Gastrocnemius medialis (tissue), 4 donors: ENCODE measurements at regions not wholly inside any gene's neighbourhood (a gene's known extent, or its start where the extent isn't known, plus 50 kb on each side); places are given as distances from the start of the nearest gene placed in this dataset.

ENCODE experiments used
- ATAC-seq, 2 donors: fragments of 150-250 bp; one replicate each; pipeline ENCODE4 v1.9.1; 2016
- DNase-seq, 2 donors: peaks; one replicate each; pipeline ENCODE4 v3.0.0-alpha.2; 2019
- H3K27ac ChIP-seq, 4 donors: fragments of 200-600 bp; sonication (generic); 1 replicate in 1 of 4; 2 replicates in 3 of 4; pipeline ENCODE4 v1.5.1; 2016 to 2018; ENCODE audit warnings: mild to moderate bottlenecking in 2 of 4, moderate library complexity in 1 of 4
- H3K27me3 ChIP-seq, 3 donors: fragments of 200-600 bp; sonication (generic) in 2 of 3; 1 replicate in 1 of 3; 2 replicates in 2 of 3; pipeline versions ENCODE4 v1.5.1 to v1.6.0; 2016 to 2019; ENCODE audit warnings: mild to moderate bottlenecking in 1 of 3, moderate library complexity in 1 of 3
- H3K36me3 ChIP-seq, 2 donors: fragments of 200-600 bp; sonication (generic) in 1 of 2; one replicate each; pipeline ENCODE4 v1.5.1; 2017 to 2018
- H3K4me1 ChIP-seq, 2 donors: fragments of 200-600 bp; sonication (generic) in 1 of 2; one replicate each; pipeline ENCODE4 v1.5.1; 2016 to 2017; ENCODE audit warnings: mild to moderate bottlenecking in 2 of 2
- H3K4me3 ChIP-seq, 4 donors: fragments of 200-600 bp; sonication (generic) in 3 of 4; 1 replicate in 1 of 4; 2 replicates in 3 of 4; pipeline ENCODE4 v1.5.1; 2016 to 2019; ENCODE audit warnings: mild to moderate bottlenecking in 2 of 4
- H3K9me3 ChIP-seq, 3 donors: fragments of 200-600 bp; sonication (generic) in 2 of 3; 1 replicate in 1 of 3; 2 replicates in 2 of 3; pipeline ENCODE4 v1.5.1; 2016 to 2019
- CTCF ChIP-seq, 5 experiments: fragments of 450-650 bp in 3 of 5; fragments of 200-600 bp in 2 of 5; sonication (generic) in 2 of 5; IDR thresholded peaks in 4 of 5; conservative IDR thresholded peaks in 1 of 5; 1 replicate in 4 of 5; 2 replicates in 1 of 5; pipeline ENCODE4 v1.5.1; 2016 to 2019; ENCODE audit warnings: antibody characterized with exemption in 5 of 5, mild to moderate bottlenecking in 3 of 5, moderate library complexity in 3 of 5
- POLR2A ChIP-seq, 2 donors: fragments of 450-650 bp; IDR thresholded peaks; one replicate each; pipeline ENCODE4 v1.6.1; 2017; ENCODE audit warnings: antibody characterized with exemption in 2 of 2, mild to moderate bottlenecking in 2 of 2, moderate library complexity in 2 of 2
- in situ Hi-C, 4 donors: fragments of 200-750 bp; cut with MboI; loops; one replicate each; pipeline versions ENCODE4 v1.15.0 to v1.8.0; 2017; ENCODE audit warnings: low sequenced_read_pairs in 4 of 4
- intact Hi-C: fragments of 100-400 bp; cut with DNase I; formaldehyde crosslinking; loops from one replicate; pipeline ENCODE4 v1.15.1; 2023; ENCODE audit warnings: low total_unique reads

GRCh38 chr12:66934302-66935062 lies 255.6 kb upstream of the GRIP1 start:
- Histone ChIP-seq H3K27me3 (no peaks in the 10 kb centered on the region), H3K9me3 (no peaks in the 10 kb centered on the region), H3K27ac (no peak overlapping the region), H3K36me3 (no peaks in the 10 kb centered on the region), H3K4me3 (no peak overlapping the region), H3K4me1 (no peaks in the 10 kb centered on the region)
- in situ Hi-C loops, result no loop called here
- intact Hi-C loops, result no loop called here
- no peak for ATAC-seq
- no peak for DNase-seq
- TF ChIP-seq CTCF (IDR thresholded peaks at IDR 0.05 in 4 of 5, conservative IDR thresholded peaks at IDR 0.05 in 1 of 5) (no peak), POLR2A (IDR thresholded peaks at IDR 0.05) (no peak)

DNA sequence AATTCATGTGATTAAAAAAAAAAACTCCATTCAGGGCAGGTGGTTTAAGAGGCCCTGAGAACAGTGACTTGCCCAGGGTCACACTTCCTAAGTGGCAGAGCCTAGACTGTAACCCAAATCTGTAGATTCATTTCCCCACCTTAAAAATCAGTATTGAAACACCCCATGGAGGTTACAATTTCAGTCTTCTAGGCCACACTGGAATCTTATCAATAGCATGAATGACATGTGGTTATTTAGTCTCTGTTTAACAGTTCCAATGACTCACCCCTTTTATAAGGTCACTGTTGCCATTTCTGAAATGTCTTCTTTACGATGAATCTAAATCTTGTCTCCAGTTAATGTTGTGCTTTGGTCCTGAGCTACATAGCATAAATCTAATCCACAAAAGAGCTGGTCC lies 262.3 kb upstream of the GRIP1 start:
- Histone ChIP-seq H3K4me1 (no peaks in the 10 kb centered on the region), H3K4me3 (no peak overlapping the region), H3K27ac (no peak overlapping the region), H3K36me3 (no peaks in the 10 kb centered on the region), H3K27me3 (no peaks in the 10 kb centered on the region), H3K9me3 (no peaks in the 10 kb centered on the region)
- intact Hi-C loops, result no loop called here
- in situ Hi-C loops, result no loop called here
- DNase-seq, result no peak
- no peak for ATAC-seq
- TF ChIP-seq CTCF (IDR thresholded peaks at IDR 0.05 in 4 of 5, conservative IDR thresholded peaks at IDR 0.05 in 1 of 5) (no peak), POLR2A (IDR thresholded peaks at IDR 0.05) (no peak)

- H3K9me3 ChIP-seq, result no peaks in the 10 kb centered on the region
- H3K27ac ChIP-seq, result no peak overlapping the region
- no peaks in the 10 kb centered on the region for H3K36me3 ChIP-seq
- no peak overlapping the region for H3K4me3 ChIP-seq
- no peaks in the 10 kb centered on the region for H3K27me3 ChIP-seq
- no peak for DNase-seq
- H3K4me1 ChIP-seq, result no peaks in the 10 kb centered on the region
- intact Hi-C loops (no loop called here), in situ Hi-C loops (no loop called here)
- TF ChIP-seq POLR2A (IDR thresholded peaks at IDR 0.05), result no peak
- no peak for TF ChIP-seq CTCF (IDR thresholded peaks at IDR 0.05 in 4 of 5, conservative IDR thresholded peaks at IDR 0.05 in 1 of 5)
- ATAC-seq, result no peak
Measured at GRCh38 chr12:66942741-66943465, 264.0 kb upstream of the GRIP1 start.

- Histone ChIP-seq H3K4me1 (no peaks in the 10 kb centered on the region), H3K4me3 (no peak overlapping the region), H3K36me3 (no peaks in the 10 kb centered on the region), H3K9me3 (no peaks in the 10 kb centered on the region), H3K27me3 (no peaks in the 10 kb centered on the region), H3K27ac (no peak overlapping the region)
- ATAC-seq, result no peak
- in situ Hi-C loops (no loop called here), intact Hi-C loops (no loop called here)
- TF ChIP-seq POLR2A (IDR thresholded peaks at IDR 0.05), result no peak
- TF ChIP-seq CTCF (IDR thresholded peaks at IDR 0.05 in 4 of 5, conservative IDR thresholded peaks at IDR 0.05 in 1 of 5), result no peak
- no peak for DNase-seq
Measured at GRCh38 chr12:66944365-66944764, 265.5 kb upstream of the GRIP1 start.
